Astrocyte of the spinal cord (primary cell): ENCODE measurements at regions not wholly inside any gene's neighbourhood (a gene's known extent, or its start where the extent isn't known, plus 50 kb on each side); places are given as distances from the start of the nearest gene placed in this dataset.

ENCODE experiments used
- DNase-seq: peaks from one replicate; pipeline ENCODE4 v3.0.0; 2011; ENCODE audit warnings: low read depth, low spot score
- H3K4me3 ChIP-seq: 2 replicates; pipeline ENCODE4 v1.5.1; 2011; ENCODE audit warnings: low read depth, mild to moderate bottlenecking, low read length, moderate library complexity
- CTCF ChIP-seq: IDR thresholded peaks from 2 replicates; pipeline ENCODE4 v1.5.1; 2012; ENCODE audit warnings: low read depth, mild to moderate bottlenecking, low read length, inconsistent platforms
- in situ Hi-C: cut with HindIII; loops from 2 replicates; pipeline ENCODE4 v1.10.0; 2017; ENCODE audit warnings: low sequenced_read_pairs

- in situ Hi-C loops, result no loop called here
- TF ChIP-seq CTCF, result no peak
- no peak for DNase-seq
- no peak overlapping the region for H3K4me3 ChIP-seq
These were observed 427.6 kb upstream of the GOT2 start for GRCh38 chr16:59161679-59162078.

- no peak for DNase-seq
- in situ Hi-C loops, result no loop called here
- no peak for TF ChIP-seq CTCF
- H3K4me3 ChIP-seq, result no peak overlapping the region
These were observed 420.2 kb upstream of the GOT2 start for GRCh38 chr16:59154295-59154694.

GRCh38 chr16:59148769-59149155, 414.6 kb upstream of the GOT2 start:
- no peak for DNase-seq
- H3K4me3 ChIP-seq, result no peak overlapping the region
- in situ Hi-C loops, result no loop called here
- TF ChIP-seq CTCF, result no peak

GRCh38 chr16:59148056-59148768, 414.1 kb upstream of the GOT2 start:
- TF ChIP-seq CTCF, result no peak
- H3K4me3 ChIP-seq, result no peak overlapping the region
- DNase-seq, result no peak
- in situ Hi-C loops, result no loop called here

- no peak for TF ChIP-seq CTCF
- DNase-seq, result no peak
- in situ Hi-C loops, result no loop called here
- no peak overlapping the region for H3K4me3 ChIP-seq
These were observed 412.0 kb upstream of the GOT2 start for GRCh38 chr16:59146140-59146539.

- no peak for TF ChIP-seq CTCF
- in situ Hi-C loops, result no loop called here
- DNase-seq, result no peak
- H3K4me3 ChIP-seq, result no peak overlapping the region
These were observed 410.7 kb upstream of the GOT2 start for GRCh38 chr16:59144841-59145240.
